SK-N-SH treated with all-trans-retinoic acid at 6 μM for 48 hours (cell line): ENCODE measurements at regions not wholly inside any gene's neighbourhood (a gene's known extent, or its start where the extent isn't known, plus 50 kb on each side); places are given as distances from the start of the nearest gene placed in this dataset.

Source experiments
- PATZ1 ChIP-seq: fragments of 250-450 bp; sonication (Bioruptor Pico); IDR thresholded peaks from 2 replicates; pipeline ENCODE4 v1.8.0; 2020; ENCODE audit warnings: mild to moderate bottlenecking, moderate library complexity, borderline replicate concordance
- SNAI2 ChIP-seq: fragments of 250-450 bp; sonication (Bioruptor Pico); IDR thresholded peaks from 2 replicates; pipeline ENCODE4 v1.5.0; 2020; ENCODE audit warnings: mild to moderate bottlenecking, moderate library complexity

GRCh38 chr2:196538646-196539045, 100.9 kb upstream of the CCDC150 start:
- TF ChIP-seq PATZ1 (CRISPR knock-in tag) = no peak
- TF ChIP-seq SNAI2 = no peak
